Breast epithelium (tissue), 3 donors: ENCODE measurements at regions not wholly inside any gene's neighbourhood (a gene's known extent, or its start where the extent isn't known, plus 50 kb on each side); places are given as distances from the start of the nearest gene placed in this dataset.

Experiments
- POLR2A ChIP-seq: fragments of 450-650 bp; IDR thresholded peaks from one replicate; pipeline ENCODE4 v1.6.1; 2016; ENCODE audit warnings: antibody characterized with exemption, mild to moderate bottlenecking, moderate library complexity
- TF ChIP-seq, protein P1 (sequence below), 3 donors: fragments of 450-650 bp; IDR thresholded peaks; one replicate each; pipeline ENCODE4 v1.5.1; 2016 to 2017; ENCODE audit warnings: antibody characterized with exemption in 3 of 3, mild to moderate bottlenecking in 3 of 3, moderate library complexity in 3 of 3

DNA sequence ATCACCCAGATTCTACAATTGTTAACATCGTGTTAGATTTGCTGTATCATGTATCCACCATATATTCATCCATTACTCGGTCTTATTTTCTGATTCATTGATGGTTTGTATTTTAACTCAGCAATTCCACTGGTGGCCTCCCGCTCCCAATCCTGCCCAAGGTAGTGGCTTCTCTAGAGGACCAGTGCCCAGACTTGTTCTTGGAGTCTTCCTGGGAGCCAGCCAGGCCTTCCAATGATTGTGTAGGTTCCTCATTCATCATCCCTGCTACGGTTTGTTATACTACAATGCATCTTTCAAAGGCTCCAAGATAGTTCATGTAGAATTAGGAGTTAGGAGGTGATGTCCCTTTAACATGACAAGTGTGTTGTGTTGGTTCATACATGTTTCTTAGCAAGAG is 451.1 kb downstream of the SETD4 start:
- no peak for TF ChIP-seq POLR2A
- TF ChIP-seq, protein P1, sequence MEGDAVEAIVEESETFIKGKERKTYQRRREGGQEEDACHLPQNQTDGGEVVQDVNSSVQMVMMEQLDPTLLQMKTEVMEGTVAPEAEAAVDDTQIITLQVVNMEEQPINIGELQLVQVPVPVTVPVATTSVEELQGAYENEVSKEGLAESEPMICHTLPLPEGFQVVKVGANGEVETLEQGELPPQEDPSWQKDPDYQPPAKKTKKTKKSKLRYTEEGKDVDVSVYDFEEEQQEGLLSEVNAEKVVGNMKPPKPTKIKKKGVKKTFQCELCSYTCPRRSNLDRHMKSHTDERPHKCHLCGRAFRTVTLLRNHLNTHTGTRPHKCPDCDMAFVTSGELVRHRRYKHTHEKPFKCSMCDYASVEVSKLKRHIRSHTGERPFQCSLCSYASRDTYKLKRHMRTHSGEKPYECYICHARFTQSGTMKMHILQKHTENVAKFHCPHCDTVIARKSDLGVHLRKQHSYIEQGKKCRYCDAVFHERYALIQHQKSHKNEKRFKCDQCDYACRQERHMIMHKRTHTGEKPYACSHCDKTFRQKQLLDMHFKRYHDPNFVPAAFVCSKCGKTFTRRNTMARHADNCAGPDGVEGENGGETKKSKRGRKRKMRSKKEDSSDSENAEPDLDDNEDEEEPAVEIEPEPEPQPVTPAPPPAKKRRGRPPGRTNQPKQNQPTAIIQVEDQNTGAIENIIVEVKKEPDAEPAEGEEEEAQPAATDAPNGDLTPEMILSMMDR (IDR thresholded peaks at IDR 0.05), result no peak
